IMR-90 (cell line): ENCODE measurements at regions not wholly inside any gene's neighbourhood (a gene's known extent, or its start where the extent isn't known, plus 50 kb on each side); places are given as distances from the start of the nearest gene placed in this dataset.

Experiments
- ATAC-seq: fragments of 200-7000 bp; cut with Tn5 transposase; 2 replicates; pipeline ENCODE4 v1.9.1; 2020; ENCODE audit warnings: low read depth, mild to moderate bottlenecking, moderate library complexity
- BruUV-seq: library from RNA; stranded (reverse); fragments of 400-500 nt; replicated peaks from 2 replicates; lab custom pipeline; 2021; lab: Mats Ljungman, UMichigan
- CTCF ChIA-PET: fragments of 300-600 bp; formaldehyde crosslinking; extraction: SDS; loops from one replicate; lab custom pipeline; 2021; ENCODE audit warnings: antibody characterized with exemption; lab: Yijun Ruan, JAX
- POLR2A ChIA-PET: fragments of 300-600 bp; sonication (Branson Sonifier 250); formaldehyde crosslinking; loops from one replicate; lab custom pipeline; 2022; ENCODE audit warnings: antibody characterized with exemption; ENCODE audit not compliant: unreplicated experiment; lab: Charles Lee
- DNase-seq: peaks from one replicate; pipeline ENCODE4 v3.0.0; 2013
- H2AFZ ChIP-seq: replicated peaks from 2 replicates; pipeline ENCODE3; 2013; ENCODE audit warnings: low read length, mild to moderate bottlenecking; ENCODE audit not compliant: poor library complexity
- H2AK5ac ChIP-seq: 2 replicates; pipeline ENCODE4 v1.6.1; 2013; ENCODE audit warnings: low read depth, low read length, inconsistent platforms
- H2AK9ac ChIP-seq: replicated peaks from 2 replicates; pipeline ENCODE3; 2013; ENCODE audit warnings: mild to moderate bottlenecking, low read depth, low read length, moderate library complexity; ENCODE audit not compliant: poor library complexity
- H2BK120ac ChIP-seq: 2 replicates; pipeline ENCODE4 v1.6.1; 2013; ENCODE audit warnings: low read depth, low read length, inconsistent platforms
- H2BK15ac ChIP-seq: 3 replicates; pipeline ENCODE4 v1.6.1; 2013; ENCODE audit warnings: low read depth, low read length, inconsistent platforms
- H2BK20ac ChIP-seq: 2 replicates; pipeline ENCODE4 v1.6.1; 2013; ENCODE audit warnings: low read depth, mild to moderate bottlenecking, inconsistent platforms, low read length, moderate library complexity
- H2BK5ac ChIP-seq: 2 replicates; pipeline ENCODE4 v1.6.1; 2013; ENCODE audit warnings: mild to moderate bottlenecking, low read depth, low read length, inconsistent platforms; ENCODE audit not compliant: poor library complexity, severe bottlenecking
- H3K14ac ChIP-seq: replicated peaks from 2 replicates; pipeline ENCODE4 v1.6.1; 2013; ENCODE audit warnings: low read depth, low read length, inconsistent platforms
- H3K18ac ChIP-seq: 2 replicates; pipeline ENCODE4 v1.6.1; 2013; ENCODE audit warnings: low read depth, low read length, control low read depth
- H3K23ac ChIP-seq: 2 replicates; pipeline ENCODE4 v1.6.1; 2013; ENCODE audit warnings: low read depth, low read length, inconsistent platforms
- H3K27ac ChIP-seq: 2 replicates; pipeline ENCODE4 v1.5.1; 2013; ENCODE audit warnings: mild to moderate bottlenecking, control low read depth, low read length; ENCODE audit not compliant: insufficient read depth
- H3K27me3 ChIP-seq: 2 replicates; pipeline ENCODE4 v1.6.1; 2013; ENCODE audit warnings: low read length; ENCODE audit not compliant: control insufficient read depth, insufficient read depth
- H3K36me3 ChIP-seq: 2 replicates; pipeline ENCODE4 v1.6.1; 2013; ENCODE audit warnings: low read length, mixed read lengths; ENCODE audit not compliant: control insufficient read depth, insufficient read depth
- H3K4ac ChIP-seq: 2 replicates; pipeline ENCODE4 v1.6.1; 2013; ENCODE audit warnings: low read depth, low read length, inconsistent platforms
- H3K4me1 ChIP-seq: 2 replicates; pipeline ENCODE4 v1.6.1; 2013; ENCODE audit warnings: low read length, mixed read lengths; ENCODE audit not compliant: control insufficient read depth, insufficient read depth
- H3K4me2 ChIP-seq: 2 replicates; pipeline ENCODE4 v1.6.1; 2013; ENCODE audit warnings: low read depth, mild to moderate bottlenecking, control low read depth, low read length, moderate library complexity
- H3K4me3 ChIP-seq: 2 replicates; pipeline ENCODE4 v1.5.1; 2013; ENCODE audit warnings: low read depth, mild to moderate bottlenecking, control low read depth, low read length, moderate library complexity; ENCODE audit not compliant: insufficient read depth
- H3K56ac ChIP-seq: 2 replicates; pipeline ENCODE4 v1.6.1; 2013; ENCODE audit warnings: low read length, inconsistent platforms; ENCODE audit not compliant: insufficient read depth; ENCODE audit errors: extremely low read depth
- H3K79me1 ChIP-seq, 2 experiments: 2 replicates each; pipeline ENCODE4 v1.6.1; 2013; ENCODE audit warnings: low read length in 2 of 2, inconsistent platforms in 1 of 2, low read depth in 1 of 2
- H3K9ac ChIP-seq: 2 replicates; pipeline ENCODE4 v1.6.1; 2013; ENCODE audit warnings: low read depth, low read length, control low read depth
- H3K9me1 ChIP-seq: 2 replicates; pipeline ENCODE4 v1.6.1; 2013; ENCODE audit warnings: low read length, inconsistent platforms; ENCODE audit not compliant: insufficient read depth
- H3K9me3 ChIP-seq: 2 replicates; pipeline ENCODE4 v1.6.1; 2013; ENCODE audit warnings: low read length; ENCODE audit not compliant: control insufficient read depth, insufficient read depth
- H4K20me1 ChIP-seq: 2 replicates; pipeline ENCODE4 v1.6.1; 2013; ENCODE audit warnings: low read length, inconsistent platforms; ENCODE audit not compliant: insufficient read depth
- H4K5ac ChIP-seq: 2 replicates; pipeline ENCODE4 v1.6.1; 2013; ENCODE audit warnings: mild to moderate bottlenecking, low read depth, low read length, control low read depth
- H4K8ac ChIP-seq, 2 experiments: 2 replicates each; pipeline ENCODE4 v1.6.1; 2013; ENCODE audit warnings: low read depth in 2 of 2, low read length in 2 of 2, control low read depth in 1 of 2, inconsistent platforms in 1 of 2
- H4K91ac ChIP-seq: 2 replicates; pipeline ENCODE4 v1.6.1; 2013; ENCODE audit warnings: low read depth, low read length, inconsistent platforms; ENCODE audit not compliant: insufficient read depth
- BHLHE40 ChIP-seq: fragments of 150-350 bp; IDR thresholded peaks from 2 replicates; pipeline ENCODE4 v1.6.1; 2016; ENCODE audit warnings: mild to moderate bottlenecking, low read depth, low read length
- CHD1 ChIP-seq: IDR thresholded peaks from 2 replicates; pipeline ENCODE4 v1.6.1; 2012; ENCODE audit warnings: low read depth, low read length, improper control_type of control experiment
- CTCF ChIP-seq: conservative IDR thresholded peaks from 2 replicates; pipeline ENCODE4 v1.5.1; 2012; ENCODE audit warnings: mild to moderate bottlenecking, low read depth, low read length, improper control_type of control experiment
- ELK1 ChIP-seq: fragments of 150-350 bp; IDR thresholded peaks from 2 replicates; pipeline ENCODE4 v1.6.1; 2016; ENCODE audit warnings: low read depth, mild to moderate bottlenecking, low read length, moderate library complexity, borderline replicate concordance
- FOS ChIP-seq: fragments of 150-350 bp; IDR thresholded peaks from 2 replicates; pipeline ENCODE4 v1.6.1; 2016; ENCODE audit warnings: low read depth, low read length
- MAFK ChIP-seq: IDR thresholded peaks from 2 replicates; pipeline ENCODE4 v1.6.1; 2012; ENCODE audit warnings: low read depth, low read length, improper control_type of control experiment
- MAZ ChIP-seq: IDR thresholded peaks from 2 replicates; pipeline ENCODE4 v1.6.1; 2012; ENCODE audit warnings: low read depth, mild to moderate bottlenecking, low read length, improper control_type of control experiment, moderate library complexity, borderline replicate concordance
- MXI1 ChIP-seq: IDR thresholded peaks from 2 replicates; pipeline ENCODE4 v1.6.1; 2012; ENCODE audit warnings: low read depth, mild to moderate bottlenecking, low read length, moderate library complexity, borderline replicate concordance
- NFE2L2 ChIP-seq: fragments of 150-350 bp; IDR thresholded peaks from 2 replicates; pipeline ENCODE4 v1.6.1; 2016; ENCODE audit warnings: low read depth, mild to moderate bottlenecking, low read length
- POLR2A ChIP-seq: IDR thresholded peaks from 2 replicates; pipeline ENCODE4 v1.6.1; 2012; ENCODE audit warnings: mild to moderate bottlenecking, low read depth, low read length
- RCOR1 ChIP-seq: IDR thresholded peaks from 2 replicates; pipeline ENCODE4 v1.6.1; 2012; ENCODE audit warnings: mild to moderate bottlenecking, low read length, improper control_type of control experiment; ENCODE audit not compliant: insufficient replicate concordance
- RFX5 ChIP-seq: IDR thresholded peaks from 2 replicates; pipeline ENCODE4 v1.8.0; 2012; ENCODE audit warnings: low read depth, mild to moderate bottlenecking, low read length, moderate library complexity
- SMC3 ChIP-seq: fragments of 150-350 bp; IDR thresholded peaks from 2 replicates; pipeline ENCODE4 v1.6.1; 2016; ENCODE audit warnings: low read depth, mild to moderate bottlenecking, antibody characterized with exemption, low read length, moderate library complexity
- dilution Hi-C: fragments of 300-500 bp; cut with HindIII; formaldehyde crosslinking; loops from one replicate; pipeline ENCODE4 v1.14.3; 2018; ENCODE audit warnings: low sequenced_read_pairs; ENCODE audit not compliant: unreplicated experiment
- in situ Hi-C: fragments of 300-500 bp; cut with MboI; formaldehyde crosslinking; loops from 3 replicates; pipeline ENCODE4 v1.14.3; 2019; ENCODE audit warnings: low sequenced_read_pairs, inconsistent platforms, mixed read lengths
- intact Hi-C: fragments of 100-400 bp; cut with micrococcal nuclease; formaldehyde crosslinking; loops from 2 replicates; pipeline ENCODE4 v1.10.0; 2022

- Histone ChIP-seq H3K4me2 (no peak overlapping the region), H2AK5ac (no peak overlapping the region), H4K8ac (no peak overlapping the region), H3K79me1 (no peaks in the 10 kb centered on the region), H2BK15ac (no peak overlapping the region), H3K27me3 (no peaks in the 10 kb centered on the region), H3K36me3 (no peaks in the 10 kb centered on the region), H3K4ac (no peak overlapping the region), H2AK9ac (no peak overlapping the region), H2AFZ (no peak overlapping the region), H4K5ac (no peak overlapping the region), H3K18ac (no peak overlapping the region), H3K56ac (no peak overlapping the region), H4K20me1 (no peaks in the 10 kb centered on the region), H3K4me1 (no peaks in the 10 kb centered on the region), H2BK5ac (no peak overlapping the region), H2BK120ac (no peak overlapping the region), H4K91ac (no peak overlapping the region), H3K27ac (no peak overlapping the region), H3K9me1 (no peaks in the 10 kb centered on the region), H3K9me3 (peaks cover 9% of the 10 kb centered on the region), H2BK20ac (no peak overlapping the region), H3K9ac (no peak overlapping the region), H3K14ac (no peak overlapping the region), H3K23ac (no peak overlapping the region), H3K4me3 (no peak overlapping the region)
- no peak for ATAC-seq
- intact Hi-C loops (no loop called here), in situ Hi-C loops (no loop called here), dilution Hi-C loops (no loop called here)
- ChIA-PET POLR2A (no interaction called here), CTCF (no interaction called here)
- no TSS peak for BruUV-seq
- no peak for TF ChIP-seq POLR2A
- no peak for TF ChIP-seq CHD1
- TF ChIP-seq ELK1: no peak
- no peak for TF ChIP-seq FOS
- no peak for TF ChIP-seq SMC3
- no peak for TF ChIP-seq CTCF
- TF ChIP-seq MAFK: no peak
- TF ChIP-seq MXI1: no peak
- no peak for TF ChIP-seq MAZ
- TF ChIP-seq BHLHE40: no peak
- TF ChIP-seq NFE2L2: no peak
- no peak for TF ChIP-seq RCOR1
- no peak for TF ChIP-seq RFX5
- no peak for DNase-seq
Observed at GRCh38 chr18:65326805-65327204, 424.0 kb upstream of the CDH7 start.
